B cell (primary cell): ENCODE measurements at regions not wholly inside any gene's neighbourhood (a gene's known extent, or its start where the extent isn't known, plus 50 kb on each side); places are given as distances from the start of the nearest gene placed in this dataset.

Source experiments
- ATAC-seq: fragments of 200-7000 bp; cut with Tn5 transposase; one replicate; pipeline ENCODE4 v1.10.0; 2021; ENCODE audit warnings: low read depth, mild to moderate bottlenecking, moderate number of reproducible peaks, moderate library complexity
- CTCF ChIA-PET: fragments of 350-600 bp; sonication (Branson Sonifier 250); formaldehyde crosslinking; loops from one replicate; lab custom pipeline; 2021; ENCODE audit warnings: antibody characterized with exemption, inconsistent platforms; lab: Charles Lee
- POLR2A ChIA-PET: fragments of 350-600 bp; sonication (Branson Sonifier 250); formaldehyde crosslinking; loops from one replicate; lab custom pipeline; 2021; ENCODE audit warnings: antibody characterized with exemption; lab: Charles Lee
- DNase-seq: peaks from one replicate; pipeline ENCODE4 v3.0.0; 2013
- H2AFZ ChIP-seq: 2 replicates; pipeline ENCODE4 v1.6.1; 2012; ENCODE audit warnings: mild to moderate bottlenecking, low read depth, low read length; ENCODE audit not compliant: insufficient read depth, poor library complexity, severe bottlenecking
- H3K27ac ChIP-seq, 2 donors: 1 replicate in 1 of 2; 2 replicates in 1 of 2; pipeline ENCODE4 v1.5.1; 2012 to 2013; ENCODE audit warnings: low read length in 2 of 2, mild to moderate bottlenecking in 2 of 2, moderate library complexity in 1 of 2
- H3K27me3 ChIP-seq, 4 experiments: fragments of 200-600 bp in 1 of 4; sonication (generic) in 1 of 4; replicated peaks in 1 of 4; 1 replicate in 2 of 4; 2 replicates in 2 of 4; pipeline versions ENCODE4 v1.6.1 to v1.7.0; 2013 to 2016; ENCODE audit warnings: low read length in 3 of 4, mild to moderate bottlenecking in 2 of 4, mixed read lengths in 1 of 4, moderate library complexity in 1 of 4; ENCODE audit not compliant: insufficient read depth in 4 of 4, control insufficient read depth in 3 of 4; ENCODE audit errors: control extremely low read depth in 1 of 4
- H3K36me3 ChIP-seq, 2 experiments: replicated peaks in 1 of 2; 1 replicate in 1 of 2; 2 replicates in 1 of 2; pipeline versions ENCODE4 v1.6.1 to v1.7.1; 2013; ENCODE audit warnings: low read length in 1 of 2; ENCODE audit not compliant: insufficient read depth in 2 of 2, control insufficient read depth in 1 of 2; ENCODE audit errors: control extremely low read depth in 1 of 2, extremely low read depth in 1 of 2
- H3K4me1 ChIP-seq, 2 donors: fragments of 200-600 bp in 1 of 2; sonication (generic) in 1 of 2; 1 replicate in 1 of 2; 2 replicates in 1 of 2; pipeline versions ENCODE4 v1.5.1 to v1.6.1; 2013 to 2017; ENCODE audit warnings: low read length in 2 of 2; ENCODE audit not compliant: control insufficient read depth in 2 of 2, insufficient read depth in 2 of 2
- H3K4me2 ChIP-seq: replicated peaks from 2 replicates; pipeline ENCODE3; 2012; ENCODE audit warnings: mild to moderate bottlenecking, low read depth, low read length; ENCODE audit not compliant: poor library complexity, severe bottlenecking
- H3K4me3 ChIP-seq, 5 experiments: fragments of 200-600 bp in 1 of 5; sonication (generic) in 1 of 5; 1 replicate in 3 of 5; 2 replicates in 2 of 5; pipeline versions ENCODE4 v1.5.1 to v1.7.0; 2011 to 2016; ENCODE audit warnings: low read length in 4 of 5, mild to moderate bottlenecking in 4 of 5, low read depth in 2 of 5, control low read depth in 1 of 5, moderate library complexity in 1 of 5; ENCODE audit not compliant: insufficient read depth in 1 of 5; ENCODE audit errors: control extremely low read depth in 1 of 5, extremely low read depth in 1 of 5
- H3K79me2 ChIP-seq: fragments of 200-600 bp; sonication (generic); one replicate; pipeline ENCODE4 v1.6.0; 2016; ENCODE audit warnings: low read length; ENCODE audit not compliant: control insufficient read depth, insufficient read depth
- H3K9ac ChIP-seq: fragments of 200-600 bp; sonication (generic); 2 replicates; pipeline ENCODE4 v1.6.1; 2017; ENCODE audit warnings: mild to moderate bottlenecking, low read length, moderate library complexity
- H3K9me3 ChIP-seq, 3 donors: one replicate each; pipeline versions ENCODE4 v1.6.1 to v1.7.1; 2013; ENCODE audit warnings: low read length in 2 of 3; ENCODE audit not compliant: control insufficient read depth in 2 of 3, insufficient read depth in 1 of 3; ENCODE audit errors: control extremely low read depth in 1 of 3
- H4K20me1 ChIP-seq: 2 replicates; pipeline ENCODE4 v1.6.0; 2012; ENCODE audit warnings: mild to moderate bottlenecking, low read length; ENCODE audit not compliant: insufficient read depth, control insufficient read depth, poor library complexity, severe bottlenecking
- H3K27ac Mint-ChIP-seq: one replicate; pipeline ENCODE4 v1.8.0; 2021; ENCODE audit warnings: mixed read lengths
- H3K27me3 Mint-ChIP-seq: one replicate; pipeline ENCODE4 v1.8.0; 2021; ENCODE audit warnings: mixed read lengths
- H3K4me1 Mint-ChIP-seq: one replicate; pipeline ENCODE4 v1.8.0; 2021; ENCODE audit warnings: mixed read lengths
- H3K4me3 Mint-ChIP-seq: one replicate; pipeline ENCODE4 v1.8.0; 2021; ENCODE audit warnings: mixed read lengths
- H3K9me3 Mint-ChIP-seq: one replicate; pipeline ENCODE4 v1.8.0; 2022; ENCODE audit warnings: mixed read lengths; ENCODE audit not compliant: insufficient read depth
- EZH2 ChIP-seq: IDR thresholded peaks from 2 replicates; pipeline ENCODE4 v1.6.1; 2012; ENCODE audit warnings: borderline replicate concordance, low read depth, mild to moderate bottlenecking, moderate library complexity, low read length; ENCODE audit not compliant: insufficient read depth, poor library complexity, severe bottlenecking
- WGBS: methylation state at CpG from one replicate; pipeline ENCODE4 v1.1.5; 2013; ENCODE audit warnings: missing lambda C conversion rate; ENCODE audit not compliant: insufficient coverage; 5-methylcytosine and 5-hydroxymethylcytosine counted together
- intact Hi-C: fragments of 100-400 bp; cut with micrococcal nuclease; formaldehyde crosslinking; loops from one replicate; pipeline ENCODE4 v1.10.0; 2022
- TF ChIP-seq, protein P1 (sequence below): fragments of 200-600 bp; IDR thresholded peaks from one replicate; pipeline ENCODE4 v1.8.0; 2022; ENCODE audit warnings: antibody characterized with exemption, mild to moderate bottlenecking

DNA sequence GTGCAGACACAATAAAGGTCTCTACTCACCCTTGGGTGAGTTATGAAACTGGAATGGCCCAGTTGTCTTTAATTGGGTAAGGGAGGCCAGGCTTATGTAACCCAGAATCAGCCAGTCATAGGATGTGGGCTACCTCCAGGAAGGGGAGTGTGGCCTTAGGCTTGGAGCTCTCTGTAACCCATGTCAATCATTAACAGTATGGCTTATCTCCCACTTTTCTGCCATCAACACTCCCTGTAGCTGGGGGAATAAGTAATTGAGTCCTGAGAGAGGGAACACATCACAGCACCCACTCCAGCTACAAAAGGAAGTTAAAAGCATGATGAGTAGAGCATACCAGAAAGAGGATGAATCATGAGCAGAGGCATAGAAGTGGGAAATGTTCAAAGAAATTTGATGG lies 327.0 kb upstream of the DUSP10 start:
- ATAC-seq (no peak), DNase-seq (no peak)
- Histone ChIP-seq H3K9me3 (peaks cover 0 to 6% (median 0%) of the 10 kb centered on the region in 3 donors), H3K36me3 (no peaks in the 10 kb centered on the region), H3K79me2 (no peaks in the 10 kb centered on the region), H3K4me2 (no peak overlapping the region), H3K4me1 (no peaks in the 10 kb centered on the region), H3K27me3 (peaks cover 0 to 4% (median 0%) of the 10 kb centered on the region in 4 experiments), H2AFZ (no peak overlapping the region), H3K27ac (no peak overlapping the region), H3K4me3 (no peak overlapping the region), H4K20me1 (no peaks in the 10 kb centered on the region), H3K9ac (no peak overlapping the region)
- Mint-ChIP-seq H3K27ac (no peak overlapping the region), H3K27me3 (no peaks in the 10 kb centered on the region), H3K4me3 (no peak overlapping the region), H3K4me1 (peaks cover 2% of the 10 kb centered on the region), H3K9me3 (peaks cover 8% of the 10 kb centered on the region)
- no peak for TF ChIP-seq EZH2
- TF ChIP-seq, protein P1, sequence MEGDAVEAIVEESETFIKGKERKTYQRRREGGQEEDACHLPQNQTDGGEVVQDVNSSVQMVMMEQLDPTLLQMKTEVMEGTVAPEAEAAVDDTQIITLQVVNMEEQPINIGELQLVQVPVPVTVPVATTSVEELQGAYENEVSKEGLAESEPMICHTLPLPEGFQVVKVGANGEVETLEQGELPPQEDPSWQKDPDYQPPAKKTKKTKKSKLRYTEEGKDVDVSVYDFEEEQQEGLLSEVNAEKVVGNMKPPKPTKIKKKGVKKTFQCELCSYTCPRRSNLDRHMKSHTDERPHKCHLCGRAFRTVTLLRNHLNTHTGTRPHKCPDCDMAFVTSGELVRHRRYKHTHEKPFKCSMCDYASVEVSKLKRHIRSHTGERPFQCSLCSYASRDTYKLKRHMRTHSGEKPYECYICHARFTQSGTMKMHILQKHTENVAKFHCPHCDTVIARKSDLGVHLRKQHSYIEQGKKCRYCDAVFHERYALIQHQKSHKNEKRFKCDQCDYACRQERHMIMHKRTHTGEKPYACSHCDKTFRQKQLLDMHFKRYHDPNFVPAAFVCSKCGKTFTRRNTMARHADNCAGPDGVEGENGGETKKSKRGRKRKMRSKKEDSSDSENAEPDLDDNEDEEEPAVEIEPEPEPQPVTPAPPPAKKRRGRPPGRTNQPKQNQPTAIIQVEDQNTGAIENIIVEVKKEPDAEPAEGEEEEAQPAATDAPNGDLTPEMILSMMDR: no peak
- ChIA-PET CTCF (interaction anchor here (1.1 kb wide), 1 partner anchor 16 kb away, joined by 3 read pairs; no protein-coding TSS in a partner anchor), POLR2A (no interaction called here)
- intact Hi-C loops: no loop called here

DNA sequence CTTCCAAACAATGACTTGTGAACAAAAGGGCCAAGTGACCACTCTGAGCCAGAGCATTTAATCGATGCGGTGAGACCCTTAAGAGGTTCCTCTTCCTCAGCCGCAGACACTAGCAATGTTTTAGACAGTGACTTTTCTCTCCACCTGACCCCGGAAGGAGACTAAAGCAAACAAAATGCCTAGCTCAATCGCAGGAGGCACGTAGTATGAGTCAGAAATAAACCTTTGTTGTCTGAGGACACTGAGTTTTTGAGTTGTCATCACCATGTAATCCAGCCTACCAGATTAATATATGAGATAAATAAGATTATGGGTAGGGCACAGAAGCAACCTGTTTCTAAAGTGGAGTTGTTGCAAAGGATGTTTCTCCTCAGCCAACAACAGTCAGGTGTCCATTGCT lies 326.2 kb upstream of the DUSP10 start:
- DNase-seq (no peak), ATAC-seq (no peak)
- 97% methylated on average over 3 of the region's 6 CpGs for WGBS
- Histone ChIP-seq H3K27ac (no peak overlapping the region), H3K9ac (no peak overlapping the region), H4K20me1 (no peaks in the 10 kb centered on the region), H2AFZ (no peak overlapping the region), H3K4me2 (no peak overlapping the region), H3K36me3 (no peaks in the 10 kb centered on the region), H3K4me3 (no peak overlapping the region), H3K27me3 (peaks cover 0 to 4% (median 0%) of the 10 kb centered on the region in 4 experiments), H3K4me1 (no peaks in the 10 kb centered on the region), H3K9me3 (peaks cover 0 to 6% (median 6%) of the 10 kb centered on the region in 3 donors), H3K79me2 (no peaks in the 10 kb centered on the region)
- ChIA-PET CTCF (interaction anchor here (1.1 kb wide), 1 partner anchor 15 kb away, joined by 3 read pairs; no protein-coding TSS in a partner anchor), POLR2A (no interaction called here)
- Mint-ChIP-seq H3K4me3 (no peak overlapping the region), H3K4me1 (peaks cover 2% of the 10 kb centered on the region), H3K27me3 (no peaks in the 10 kb centered on the region), H3K9me3 (peaks cover 8% of the 10 kb centered on the region), H3K27ac (no peak overlapping the region)
- intact Hi-C loops: no loop called here
- no peak for TF ChIP-seq EZH2
- TF ChIP-seq, protein P1: no peak
